ENCODE measurements at regions not wholly inside any gene's neighbourhood (a gene's known extent, or its start where the extent isn't known, plus 50 kb on each side); places are given as distances from the start of the nearest gene placed in this dataset.

DNA sequence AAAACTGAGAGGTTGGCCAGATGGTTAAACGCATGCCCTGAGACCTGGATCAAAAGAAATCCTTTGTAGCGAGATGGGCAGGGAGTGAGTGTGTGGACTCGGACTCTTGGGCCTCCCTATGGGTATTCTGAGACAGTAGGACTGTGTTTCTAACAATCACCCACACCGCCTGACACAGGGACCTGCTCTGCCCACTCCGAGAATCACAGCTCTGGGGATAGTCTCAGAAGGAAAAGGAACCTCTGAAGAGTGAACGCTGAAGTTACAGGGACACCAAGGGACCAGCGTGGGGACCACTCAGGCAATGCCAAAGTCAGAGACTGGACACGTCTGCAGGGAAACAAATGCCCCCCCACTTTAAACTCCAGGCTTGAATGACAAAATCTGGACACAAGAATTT, 242.1 kb upstream of the TCERG1L start:
- TF ChIP-seq, protein P1, sequence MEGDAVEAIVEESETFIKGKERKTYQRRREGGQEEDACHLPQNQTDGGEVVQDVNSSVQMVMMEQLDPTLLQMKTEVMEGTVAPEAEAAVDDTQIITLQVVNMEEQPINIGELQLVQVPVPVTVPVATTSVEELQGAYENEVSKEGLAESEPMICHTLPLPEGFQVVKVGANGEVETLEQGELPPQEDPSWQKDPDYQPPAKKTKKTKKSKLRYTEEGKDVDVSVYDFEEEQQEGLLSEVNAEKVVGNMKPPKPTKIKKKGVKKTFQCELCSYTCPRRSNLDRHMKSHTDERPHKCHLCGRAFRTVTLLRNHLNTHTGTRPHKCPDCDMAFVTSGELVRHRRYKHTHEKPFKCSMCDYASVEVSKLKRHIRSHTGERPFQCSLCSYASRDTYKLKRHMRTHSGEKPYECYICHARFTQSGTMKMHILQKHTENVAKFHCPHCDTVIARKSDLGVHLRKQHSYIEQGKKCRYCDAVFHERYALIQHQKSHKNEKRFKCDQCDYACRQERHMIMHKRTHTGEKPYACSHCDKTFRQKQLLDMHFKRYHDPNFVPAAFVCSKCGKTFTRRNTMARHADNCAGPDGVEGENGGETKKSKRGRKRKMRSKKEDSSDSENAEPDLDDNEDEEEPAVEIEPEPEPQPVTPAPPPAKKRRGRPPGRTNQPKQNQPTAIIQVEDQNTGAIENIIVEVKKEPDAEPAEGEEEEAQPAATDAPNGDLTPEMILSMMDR (IDR thresholded peaks at IDR 0.05) = no peak

DNA sequence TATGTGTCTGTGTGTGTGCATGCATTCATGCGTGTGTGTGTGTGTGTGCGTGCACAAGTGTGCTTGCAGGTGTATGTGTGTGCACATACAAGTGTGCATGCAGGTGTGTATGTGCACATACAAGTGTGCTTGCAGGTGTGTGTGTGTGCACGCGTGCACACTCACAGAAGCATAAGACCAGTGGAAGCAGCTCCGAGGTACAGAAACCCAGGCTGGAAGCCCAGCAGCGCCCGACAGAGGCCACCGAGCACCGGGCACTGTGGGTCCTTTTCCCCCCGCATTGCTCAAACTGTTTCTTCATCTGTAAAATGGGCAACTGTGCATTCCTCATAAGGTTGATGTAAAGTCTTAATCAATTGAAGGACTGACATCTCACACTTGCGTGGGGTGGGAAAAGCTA, 243.3 kb upstream of the TCERG1L start:
- TF ChIP-seq, protein P1 (IDR thresholded peaks at IDR 0.05) = no peak

DNA sequence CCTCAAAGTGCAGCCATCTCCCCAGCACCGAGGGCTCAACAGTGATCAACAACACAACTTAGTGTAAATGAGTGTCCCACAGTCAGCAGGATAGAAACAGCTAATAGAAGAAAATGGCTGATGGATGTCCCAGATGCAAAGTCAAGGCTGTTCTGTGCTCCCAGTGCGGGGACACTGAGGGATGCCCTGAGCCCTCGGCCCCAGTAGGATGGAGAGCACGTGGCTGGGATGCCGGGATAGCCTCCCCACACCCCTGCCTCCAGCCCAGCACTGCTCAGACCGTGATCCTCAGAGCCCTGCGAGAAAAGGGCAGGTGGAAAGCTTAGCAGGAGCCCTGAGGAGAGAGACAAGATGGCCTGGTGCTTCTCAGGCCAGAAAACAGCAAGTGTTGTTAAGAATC, 243.9 kb upstream of the TCERG1L start:
- TF ChIP-seq, protein P1 (IDR thresholded peaks at IDR 0.05) = no peak

DNA sequence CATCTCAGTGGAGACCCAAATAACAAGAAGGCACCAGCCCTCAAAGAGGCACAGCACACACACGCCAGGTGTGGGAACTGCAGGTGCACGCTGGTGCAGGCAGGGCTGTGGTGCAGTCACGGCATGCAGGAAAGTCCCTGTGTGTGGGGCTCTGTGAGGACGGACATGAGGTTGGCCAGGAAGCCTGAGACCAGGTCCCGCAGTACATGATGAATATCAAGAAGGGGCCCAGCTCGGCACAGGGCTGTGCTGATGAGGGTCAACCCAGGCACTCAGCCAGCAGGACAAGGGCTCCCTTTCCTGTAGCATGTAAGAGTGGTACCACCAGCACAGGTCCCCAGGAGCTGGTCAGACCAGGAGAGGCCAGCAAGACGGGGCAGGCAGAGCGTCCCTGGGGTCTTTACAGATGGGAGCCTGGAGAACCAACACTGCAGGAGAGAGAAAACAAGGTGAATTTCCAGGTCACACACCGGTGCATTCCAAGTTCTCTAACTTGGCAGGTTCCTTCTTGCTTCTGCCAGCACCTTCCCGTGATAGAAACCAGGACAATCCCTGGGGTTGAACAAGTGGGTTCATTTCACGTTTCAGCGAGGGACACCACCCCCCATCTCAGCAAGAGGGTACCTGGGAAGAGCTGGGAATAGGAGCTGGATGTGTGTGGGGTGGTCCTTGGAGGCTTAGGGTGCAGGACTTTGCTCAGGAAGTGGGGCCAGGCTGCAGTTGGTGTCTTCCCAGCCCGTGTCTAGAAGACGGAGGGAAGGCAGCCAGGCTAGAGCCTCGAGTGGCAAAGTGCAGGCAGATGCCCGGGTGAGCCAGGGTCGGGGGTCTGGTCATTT, 244.8 kb upstream of the TCERG1L start:
- TF ChIP-seq, protein P1 (IDR thresholded peaks at IDR 0.05) = no peak

DNA sequence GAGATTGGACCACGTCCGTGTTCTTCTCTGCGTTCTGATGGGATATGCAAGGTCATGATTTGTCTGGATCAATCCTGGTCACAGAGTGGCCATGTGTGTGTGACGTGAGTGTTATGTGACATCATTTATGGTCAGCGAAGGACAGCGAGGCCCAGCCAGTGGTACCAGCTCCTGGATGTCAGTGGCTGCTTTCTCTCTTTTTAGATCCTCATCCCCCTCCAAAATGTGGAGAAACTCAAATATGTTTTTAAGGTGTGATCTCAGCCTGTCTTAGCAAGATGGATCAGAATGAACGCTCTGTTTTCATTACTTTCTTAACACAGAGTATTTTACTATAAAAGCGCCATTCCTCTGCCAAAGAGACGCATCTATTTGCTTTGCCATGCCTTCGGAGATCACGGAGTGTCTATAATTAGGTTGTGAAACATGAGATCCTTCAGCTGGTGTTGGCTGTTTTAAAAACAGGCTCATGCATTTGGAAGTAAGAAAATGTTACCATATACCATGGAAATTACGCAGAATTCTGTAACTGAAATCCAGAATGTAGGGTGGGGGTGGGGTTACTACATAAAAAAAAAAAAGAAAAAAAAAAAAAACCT, 245.5 kb upstream of the TCERG1L start:
- TF ChIP-seq, protein P1 (IDR thresholded peaks at IDR 0.05) = no peak

DNA sequence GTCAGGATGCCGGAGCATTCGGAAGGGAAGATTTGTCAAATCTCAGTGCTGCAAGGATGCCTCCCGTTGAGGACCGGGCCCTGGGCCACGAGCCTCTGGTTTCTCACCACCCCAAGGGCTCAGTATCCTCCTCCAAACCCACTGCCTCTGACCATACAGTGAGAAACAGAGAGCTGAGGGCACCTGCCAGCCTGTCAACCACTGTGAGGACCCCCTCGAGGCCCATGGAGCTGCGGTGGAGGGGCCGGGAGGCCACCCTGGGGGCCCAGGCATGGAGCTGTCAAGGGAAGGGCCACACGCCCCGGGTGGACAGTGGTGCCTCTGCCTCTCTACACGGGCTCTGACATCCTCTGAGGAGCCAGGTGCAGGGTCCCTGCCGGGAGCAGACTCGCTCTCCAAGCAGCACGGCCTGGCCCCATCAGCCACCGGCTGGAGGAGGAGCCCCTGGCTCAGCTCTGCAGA, 248.0 kb upstream of the TCERG1L start:
- TF ChIP-seq, protein P1 (IDR thresholded peaks at IDR 0.05) = no peak

DNA sequence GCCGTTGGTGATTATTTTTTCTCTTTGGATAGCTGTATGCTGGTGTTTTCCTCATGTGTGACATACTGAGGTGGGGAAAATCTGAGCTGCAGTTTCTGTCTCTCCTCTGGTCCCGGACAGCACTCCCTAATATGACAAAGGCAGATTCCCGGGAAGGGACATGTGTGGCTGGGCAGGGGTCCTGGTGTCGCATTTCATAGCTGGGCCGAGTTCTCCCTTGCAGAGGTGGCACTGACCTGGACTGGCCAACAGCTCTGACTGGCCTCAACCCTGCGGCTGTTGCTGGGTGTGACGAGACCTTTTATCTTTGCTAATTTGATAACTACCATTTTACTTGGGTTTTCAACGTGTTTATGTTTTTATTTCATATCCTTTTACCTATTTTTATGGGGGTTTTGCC, 248.6 kb upstream of the TCERG1L start:
- TF ChIP-seq, protein P1 (IDR thresholded peaks at IDR 0.05) = no peak

All from LNCAP (cell line).